ENCODE measurements at regions not wholly inside any gene's neighbourhood (a gene's known extent, or its start where the extent isn't known, plus 50 kb on each side); places are given as distances from the start of the nearest gene placed in this dataset.
A peak's percentile ranks its signal among the peaks of the same experiment; 100 is the strongest.

- Histone ChIP-seq H3K36me3 (replicated peaks; ENCODE audit: low read depth, low read length) (no peaks in the 10 kb centered on the region), H3K9ac (ENCODE audit: low read length) (no peak overlapping the region), H3K4me3 (ENCODE audit: low read length) (no peak overlapping the region), H3K4me1 (ENCODE audit: low read length) (peaks cover 11% of the 10 kb centered on the region; the same call in 1 of the 2 replicates), H3K4me2 (ENCODE audit: low read length) (no peak overlapping the region), H2AFZ (ENCODE audit: low read depth, low read length) (0 out of 2 replicates have a peak overlapping the region, but pooled peaks have one; percentile 5), H3K79me2 (ENCODE audit: low read length) (no peaks in the 10 kb centered on the region), H3K27ac (ENCODE audit: low read length) (no peak overlapping the region), H3K9me3 (ENCODE audit: insufficient read depth, low read length) (no peaks in the 10 kb centered on the region), H3K27me3 (ENCODE audit: low read depth, low read length) (no peaks in the 10 kb centered on the region), H4K20me1 (ENCODE audit: insufficient read depth, low read length) (no peaks in the 10 kb centered on the region)
- TF ChIP-seq CTCF (IDR thresholded peaks at IDR 0.05; ENCODE audit: low read depth, low read length), result no peak
- no peak for TF ChIP-seq EZH2phosphoT487 (IDR thresholded peaks at IDR 0.05; ENCODE audit: low read depth)
Measured at GRCh38 chr1:188364927-188365449, 1536.2 kb downstream of the PLA2G4A start.

GRCh38 chr1:188365874-188366273 is 1537.1 kb downstream of the PLA2G4A start:
- H3K9me3 ChIP-seq (ENCODE audit: insufficient read depth, low read length), result no peaks in the 10 kb centered on the region
- H3K27me3 ChIP-seq (ENCODE audit: low read depth, low read length), result no peaks in the 10 kb centered on the region
- TF ChIP-seq CTCF (IDR thresholded peaks at IDR 0.05; ENCODE audit: low read depth, low read length), result no peak
- TF ChIP-seq EZH2phosphoT487 (IDR thresholded peaks at IDR 0.05; ENCODE audit: low read depth), result no peak
- H3K79me2 ChIP-seq (ENCODE audit: low read length), result no peaks in the 10 kb centered on the region
- no peak overlapping the region for H2AFZ ChIP-seq (ENCODE audit: low read depth, low read length)
- H3K36me3 ChIP-seq (replicated peaks; ENCODE audit: low read depth, low read length), result no peaks in the 10 kb centered on the region
- no peak overlapping the region for H3K27ac ChIP-seq (ENCODE audit: low read length)
- no peak overlapping the region for H3K4me2 ChIP-seq (ENCODE audit: low read length)
- no peak overlapping the region for H3K4me3 ChIP-seq (ENCODE audit: low read length)
- no peak overlapping the region for H3K9ac ChIP-seq (ENCODE audit: low read length)
- H4K20me1 ChIP-seq (ENCODE audit: insufficient read depth, low read length), result no peaks in the 10 kb centered on the region
- H3K4me1 ChIP-seq (ENCODE audit: low read length), result peaks cover 11% of the 10 kb centered on the region; the same call in 1 of the 2 replicates

- Histone ChIP-seq H3K27me3 (ENCODE audit: low read depth, low read length) (no peaks in the 10 kb centered on the region), H3K79me2 (ENCODE audit: low read length) (no peaks in the 10 kb centered on the region), H3K4me2 (ENCODE audit: low read length) (no peak overlapping the region), H4K20me1 (ENCODE audit: insufficient read depth, low read length) (no peaks in the 10 kb centered on the region), H3K27ac (ENCODE audit: low read length) (no peak overlapping the region), H3K9me3 (ENCODE audit: insufficient read depth, low read length) (no peaks in the 10 kb centered on the region), H3K36me3 (replicated peaks; ENCODE audit: low read depth, low read length) (no peaks in the 10 kb centered on the region), H2AFZ (ENCODE audit: low read depth, low read length) (peak overlapping the region; percentile 15; the same call in 1 of the 2 replicates), H3K4me3 (ENCODE audit: low read length) (no peak overlapping the region), H3K4me1 (ENCODE audit: low read length) (peaks cover 11% of the 10 kb centered on the region; the same call in 1 of the 2 replicates), H3K9ac (ENCODE audit: low read length) (no peak overlapping the region)
- TF ChIP-seq EZH2phosphoT487 (IDR thresholded peaks at IDR 0.05; ENCODE audit: low read depth) (no peak), CTCF (IDR thresholded peaks at IDR 0.05; ENCODE audit: low read depth, low read length) (no peak)
Measured at GRCh38 chr1:188367661-188368060, 1538.9 kb downstream of the PLA2G4A start.

- Histone ChIP-seq H4K20me1 (ENCODE audit: insufficient read depth, low read length) (no peaks in the 10 kb centered on the region), H2AFZ (ENCODE audit: low read depth, low read length) (no peak overlapping the region), H3K79me2 (ENCODE audit: low read length) (no peaks in the 10 kb centered on the region), H3K9me3 (ENCODE audit: insufficient read depth, low read length) (no peaks in the 10 kb centered on the region), H3K9ac (ENCODE audit: low read length) (no peak overlapping the region), H3K4me3 (ENCODE audit: low read length) (no peak overlapping the region), H3K27ac (ENCODE audit: low read length) (no peak overlapping the region), H3K27me3 (ENCODE audit: low read depth, low read length) (no peaks in the 10 kb centered on the region), H3K36me3 (replicated peaks; ENCODE audit: low read depth, low read length) (no peaks in the 10 kb centered on the region), H3K4me2 (ENCODE audit: low read length) (no peak overlapping the region), H3K4me1 (ENCODE audit: low read length) (peaks cover 11% of the 10 kb centered on the region; the same call in 1 of the 2 replicates)
- no peak for TF ChIP-seq EZH2phosphoT487 (IDR thresholded peaks at IDR 0.05; ENCODE audit: low read depth)
- no peak for TF ChIP-seq CTCF (IDR thresholded peaks at IDR 0.05; ENCODE audit: low read depth, low read length)
Measured at GRCh38 chr1:188371295-188371806, 1542.6 kb downstream of the PLA2G4A start.

All from OCI-LY3 (cell line).